HG03378 (cell line): ENCODE measurements at regions not wholly inside any gene's neighbourhood (a gene's known extent, or its start where the extent isn't known, plus 50 kb on each side); places are given as distances from the start of the nearest gene placed in this dataset.

Experiments
- ATAC-seq: cut with Tn5 transposase; IDR thresholded peaks from one replicate; pipeline ENCODE4 v1.9.1; 2021; ENCODE audit warnings: mild to moderate bottlenecking, moderate library complexity; ENCODE audit not compliant: unreplicated experiment

DNA sequence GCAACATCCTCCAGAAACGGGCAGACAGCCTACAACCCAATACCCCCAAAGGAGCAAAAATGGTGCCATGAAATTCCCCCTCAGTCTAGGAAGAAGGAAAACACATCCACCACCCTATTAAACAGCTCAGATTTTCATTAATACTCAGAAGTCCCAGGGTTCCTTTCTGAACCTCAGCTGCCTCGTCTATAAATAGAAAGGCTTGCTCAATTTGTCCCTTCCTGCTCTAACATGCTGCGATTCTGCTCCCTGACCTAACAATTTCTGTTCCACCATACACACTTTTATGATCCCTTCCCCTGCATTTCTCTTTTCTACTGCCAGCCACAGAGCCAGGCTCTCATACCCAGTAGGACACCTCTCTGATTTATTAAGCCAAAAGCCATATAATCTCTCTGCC lies 68.1 kb downstream of the MTERF1 start:
- no peak for ATAC-seq

DNA sequence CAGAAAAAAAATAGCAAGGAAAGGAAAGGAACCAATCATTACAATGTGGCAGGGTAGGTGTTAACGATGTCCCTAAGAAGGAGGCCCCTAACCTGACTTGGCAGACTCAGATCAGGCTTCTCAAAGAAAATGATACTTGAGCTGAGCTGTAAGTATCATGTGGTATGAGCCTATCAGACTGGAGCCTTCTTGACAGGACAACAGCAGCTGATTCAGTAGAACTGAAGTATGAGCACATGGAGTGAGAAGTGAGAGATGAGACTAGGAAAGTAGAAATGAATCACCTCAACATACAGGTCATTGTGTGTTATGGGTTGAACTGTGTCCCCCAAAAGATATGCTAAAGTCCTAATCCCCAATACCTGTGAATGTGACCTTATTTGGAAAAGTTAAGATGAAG lies 66.3 kb downstream of the MTERF1 start:
- no peak for ATAC-seq
